CD4-positive, alpha-beta T cell (primary cell): ENCODE measurements at regions not wholly inside any gene's neighbourhood (a gene's known extent, or its start where the extent isn't known, plus 50 kb on each side); places are given as distances from the start of the nearest gene placed in this dataset.

Source experiments
- ATAC-seq: fragments of 200-7000 bp; cut with Tn5 transposase; one replicate; pipeline ENCODE4 v1.10.0; 2022; ENCODE audit warnings: mild to moderate bottlenecking; ENCODE audit not compliant: poor library complexity
- CTCF ChIA-PET: fragments of 350-600 bp; sonication (Branson Sonifier 250); formaldehyde crosslinking; loops from one replicate; lab custom pipeline; 2021; ENCODE audit warnings: antibody characterized with exemption, inconsistent platforms; lab: Charles Lee
- POLR2A ChIA-PET: fragments of 350-600 bp; sonication (Branson Sonifier 250); formaldehyde crosslinking; loops from one replicate; lab custom pipeline; 2021; ENCODE audit warnings: antibody characterized with exemption, inconsistent platforms; lab: Charles Lee
- DNase-seq, 14 experiments: peaks; one replicate each; pipeline ENCODE4 v3.0.0-alpha.2; 2013 to 2020; ENCODE audit warnings: mixed read lengths in 2 of 14
- H3K27ac ChIP-seq, 2 donors: one replicate each; pipeline versions ENCODE4 v1.5.1 to v1.7.0; 2013; ENCODE audit warnings: low read length in 2 of 2, low read depth in 1 of 2, mild to moderate bottlenecking in 1 of 2
- H3K27me3 ChIP-seq, 2 experiments: 1 replicate in 1 of 2; 2 replicates in 1 of 2; pipeline versions ENCODE4 v1.6.1 to v1.7.0; 2013; ENCODE audit warnings: low read length in 2 of 2, control low read depth in 1 of 2, mild to moderate bottlenecking in 1 of 2, moderate library complexity in 1 of 2; ENCODE audit not compliant: insufficient read depth in 2 of 2, control insufficient read depth in 1 of 2
- H3K36me3 ChIP-seq: one replicate; pipeline ENCODE4 v1.6.1; 2013; ENCODE audit warnings: low read length, control low read depth; ENCODE audit not compliant: insufficient read depth
- H3K4me1 ChIP-seq: one replicate; pipeline ENCODE4 v1.6.1; 2013; ENCODE audit warnings: low read length, control low read depth; ENCODE audit not compliant: insufficient read depth
- H3K4me3 ChIP-seq: one replicate; pipeline ENCODE4 v1.5.1; 2013; ENCODE audit warnings: mild to moderate bottlenecking, low read length, moderate library complexity
- H3K9me3 ChIP-seq, 2 experiments: 1 replicate in 1 of 2; 2 replicates in 1 of 2; pipeline versions ENCODE4 v1.6.1 to v1.7.0; 2013; ENCODE audit warnings: low read length in 2 of 2, mild to moderate bottlenecking in 2 of 2, control low read depth in 1 of 2, moderate library complexity in 1 of 2; ENCODE audit not compliant: control insufficient read depth in 1 of 2, insufficient read depth in 1 of 2
- H3K27ac Mint-ChIP-seq: one replicate; pipeline ENCODE4 v1.8.0; 2020; ENCODE audit warnings: mixed read lengths
- H3K27me3 Mint-ChIP-seq: one replicate; pipeline ENCODE4 v1.8.0; 2021; ENCODE audit warnings: mixed read lengths
- H3K36me3 Mint-ChIP-seq: one replicate; pipeline ENCODE4 v1.8.0; 2021; ENCODE audit warnings: low read depth, mixed read lengths
- H3K4me1 Mint-ChIP-seq: one replicate; pipeline ENCODE4 v1.8.0; 2021; ENCODE audit warnings: low read depth, mixed read lengths
- H3K4me3 Mint-ChIP-seq: one replicate; pipeline ENCODE4 v1.8.0; 2020; ENCODE audit warnings: mild to moderate bottlenecking, mixed read lengths
- H3K9me3 Mint-ChIP-seq: one replicate; pipeline ENCODE4 v1.8.0; 2020; ENCODE audit warnings: mixed read lengths
- intact Hi-C, 2 experiments: fragments of 100-400 bp; cut with DNase I in 1 of 2; cut with micrococcal nuclease in 1 of 2; formaldehyde crosslinking; loops; one replicate each; pipeline versions ENCODE4 v1.15.1 to v1.9.0; 2023 to 2025; cut with DNase I, micrococcal nuclease
- TF ChIP-seq, protein P1 (sequence below): fragments of 200-600 bp; IDR thresholded peaks from one replicate; pipeline ENCODE4 v1.8.0; 2022; ENCODE audit warnings: antibody characterized with exemption, mild to moderate bottlenecking

DNA sequence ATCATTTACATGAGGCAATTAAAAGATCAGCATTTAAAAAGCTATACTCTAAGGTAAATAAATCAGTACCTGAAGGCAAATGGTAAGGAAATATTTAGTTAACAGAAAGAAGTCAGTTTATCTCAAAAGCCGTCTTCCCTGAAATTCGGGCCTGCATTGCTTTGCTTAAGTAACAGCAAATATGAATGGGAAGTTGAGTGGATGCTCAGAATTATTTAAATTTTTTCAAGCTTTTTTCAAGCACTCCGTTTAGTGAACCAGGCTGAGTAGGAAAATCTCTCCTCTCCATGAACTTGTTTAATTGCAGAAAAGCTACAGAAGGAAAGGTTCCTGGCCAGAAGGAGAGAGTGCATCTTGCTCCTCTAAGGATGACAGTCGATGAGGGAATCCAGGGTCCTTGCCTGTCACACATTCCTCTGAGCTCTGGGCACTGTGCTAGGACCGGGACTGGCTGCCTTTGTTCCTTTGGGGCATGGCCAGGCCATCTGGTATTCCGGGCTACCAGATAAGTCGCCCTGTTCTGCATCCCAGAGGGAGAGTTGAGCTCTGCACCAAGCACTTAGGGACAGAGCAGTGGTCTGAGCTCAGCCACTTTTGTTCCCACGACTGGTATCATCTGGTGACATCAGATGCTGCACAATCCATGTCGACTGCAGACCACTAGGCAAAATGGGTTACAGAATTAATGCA is 77.6 kb downstream of the RIN2 start:
- ATAC-seq = no peak
- Histone ChIP-seq H3K27me3 (peaks cover 0 to 2% of the 10 kb centered on the region in 2 experiments), H3K4me1 (peaks cover 8% of the 10 kb centered on the region), H3K4me3 (no peak overlapping the region), H3K36me3 (no peaks in the 10 kb centered on the region), H3K27ac (no peak overlapping the region), H3K9me3 (no peaks in the 10 kb centered on the region)
- Mint-ChIP-seq H3K4me3 (no peak overlapping the region), H3K27ac (no peak overlapping the region), H3K27me3 (peaks cover 24% of the 10 kb centered on the region), H3K4me1 (peaks cover 7% of the 10 kb centered on the region), H3K36me3 (no peaks in the 10 kb centered on the region), H3K9me3 (no peaks in the 10 kb centered on the region)
- intact Hi-C loops = no loop called here
- no peak for DNase-seq
- ChIA-PET CTCF (no interaction called here), POLR2A (no interaction called here)
- TF ChIP-seq, protein P1, sequence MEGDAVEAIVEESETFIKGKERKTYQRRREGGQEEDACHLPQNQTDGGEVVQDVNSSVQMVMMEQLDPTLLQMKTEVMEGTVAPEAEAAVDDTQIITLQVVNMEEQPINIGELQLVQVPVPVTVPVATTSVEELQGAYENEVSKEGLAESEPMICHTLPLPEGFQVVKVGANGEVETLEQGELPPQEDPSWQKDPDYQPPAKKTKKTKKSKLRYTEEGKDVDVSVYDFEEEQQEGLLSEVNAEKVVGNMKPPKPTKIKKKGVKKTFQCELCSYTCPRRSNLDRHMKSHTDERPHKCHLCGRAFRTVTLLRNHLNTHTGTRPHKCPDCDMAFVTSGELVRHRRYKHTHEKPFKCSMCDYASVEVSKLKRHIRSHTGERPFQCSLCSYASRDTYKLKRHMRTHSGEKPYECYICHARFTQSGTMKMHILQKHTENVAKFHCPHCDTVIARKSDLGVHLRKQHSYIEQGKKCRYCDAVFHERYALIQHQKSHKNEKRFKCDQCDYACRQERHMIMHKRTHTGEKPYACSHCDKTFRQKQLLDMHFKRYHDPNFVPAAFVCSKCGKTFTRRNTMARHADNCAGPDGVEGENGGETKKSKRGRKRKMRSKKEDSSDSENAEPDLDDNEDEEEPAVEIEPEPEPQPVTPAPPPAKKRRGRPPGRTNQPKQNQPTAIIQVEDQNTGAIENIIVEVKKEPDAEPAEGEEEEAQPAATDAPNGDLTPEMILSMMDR = no peak

DNA sequence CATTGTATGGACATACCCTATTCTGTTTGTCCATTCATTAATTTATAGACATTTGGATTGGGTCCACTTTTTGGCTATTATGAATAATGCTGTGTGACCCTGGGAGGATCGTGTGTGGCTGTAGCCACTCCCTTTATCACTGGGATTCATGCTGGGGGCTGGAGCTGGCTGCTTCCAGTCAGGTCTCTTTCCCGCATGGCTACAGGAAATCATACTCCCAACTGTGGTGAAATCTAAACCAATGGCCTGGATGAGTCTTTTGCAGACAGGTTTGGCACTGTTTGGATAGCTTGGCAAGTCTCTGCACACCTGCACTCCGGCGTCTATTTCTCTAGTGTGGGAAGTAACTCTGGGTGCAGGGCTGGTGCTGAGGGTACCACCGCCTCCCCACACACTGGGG is 80.4 kb downstream of the RIN2 start:
- Mint-ChIP-seq H3K4me1 (no peaks in the 10 kb centered on the region), H3K9me3 (no peaks in the 10 kb centered on the region), H3K27ac (no peak overlapping the region), H3K4me3 (no peak overlapping the region), H3K36me3 (no peaks in the 10 kb centered on the region), H3K27me3 (peaks cover 10% of the 10 kb centered on the region)
- Histone ChIP-seq H3K27ac (no peak overlapping the region), H3K36me3 (no peaks in the 10 kb centered on the region), H3K4me3 (no peak overlapping the region), H3K27me3 (no peaks in the 10 kb centered on the region), H3K4me1 (no peaks in the 10 kb centered on the region), H3K9me3 (no peaks in the 10 kb centered on the region)
- ChIA-PET CTCF (no interaction called here), POLR2A (no interaction called here)
- ATAC-seq (no peak), DNase-seq (no peak)
- intact Hi-C loops = no loop called here
- TF ChIP-seq, protein P1 = no peak

DNA sequence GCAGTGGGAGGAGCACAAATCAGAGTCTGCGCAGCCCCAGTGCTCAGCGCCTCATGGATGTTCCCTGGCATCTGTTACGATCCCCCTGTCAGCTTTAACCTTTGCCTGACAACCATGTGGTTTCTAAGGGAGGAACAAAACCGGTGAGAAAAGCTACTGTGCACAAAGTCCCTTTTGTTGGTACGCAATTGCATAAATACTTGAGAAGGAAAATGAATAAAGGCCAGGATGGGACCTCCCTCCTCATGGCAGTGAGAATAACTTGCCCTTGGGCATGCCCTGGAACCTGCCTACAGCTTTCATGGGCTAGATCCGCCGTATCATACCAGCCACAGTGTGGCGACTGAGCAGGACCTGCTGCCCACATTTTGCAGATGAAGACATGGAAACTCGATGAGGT is 81.0 kb downstream of the RIN2 start:
- no peaks in the 10 kb centered on the region for H3K36me3 Mint-ChIP-seq
- H3K4me3 Mint-ChIP-seq = no peak overlapping the region
- Histone ChIP-seq H3K36me3 (no peaks in the 10 kb centered on the region), H3K4me3 (no peak overlapping the region), H3K4me1 (no peaks in the 10 kb centered on the region), H3K27me3 (no peaks in the 10 kb centered on the region), H3K9me3 (no peaks in the 10 kb centered on the region), H3K27ac (no peak overlapping the region)
- intact Hi-C loops = no loop called here
- no peaks in the 10 kb centered on the region for H3K9me3 Mint-ChIP-seq
- DNase-seq = no peak
- ChIA-PET POLR2A (no interaction called here), CTCF (no interaction called here)
- H3K27ac Mint-ChIP-seq = no peak overlapping the region
- H3K4me1 Mint-ChIP-seq = no peaks in the 10 kb centered on the region
- TF ChIP-seq, protein P1 = no peak
- ATAC-seq = no peak
- peaks cover 10% of the 10 kb centered on the region for H3K27me3 Mint-ChIP-seq
